Esophagus muscularis mucosa (tissue), 3 donors: ENCODE measurements at regions not wholly inside any gene's neighbourhood (a gene's known extent, or its start where the extent isn't known, plus 50 kb on each side); places are given as distances from the start of the nearest gene placed in this dataset.

ENCODE experiments used
- POLR2A ChIP-seq: fragments of 450-650 bp; IDR thresholded peaks from one replicate; pipeline ENCODE4 v1.6.1; 2017; ENCODE audit warnings: antibody characterized with exemption, moderate library complexity, mild to moderate bottlenecking, low read depth
- TF ChIP-seq, protein P1 (sequence below), 3 experiments: fragments of 200-600 bp in 2 of 3; fragments of 450-650 bp in 1 of 3; sonication (generic) in 2 of 3; IDR thresholded peaks; one replicate each; pipeline ENCODE4 v1.5.1; 2017 to 2019; ENCODE audit warnings: antibody characterized with exemption in 3 of 3, mild to moderate bottlenecking in 2 of 3, moderate library complexity in 1 of 3

DNA sequence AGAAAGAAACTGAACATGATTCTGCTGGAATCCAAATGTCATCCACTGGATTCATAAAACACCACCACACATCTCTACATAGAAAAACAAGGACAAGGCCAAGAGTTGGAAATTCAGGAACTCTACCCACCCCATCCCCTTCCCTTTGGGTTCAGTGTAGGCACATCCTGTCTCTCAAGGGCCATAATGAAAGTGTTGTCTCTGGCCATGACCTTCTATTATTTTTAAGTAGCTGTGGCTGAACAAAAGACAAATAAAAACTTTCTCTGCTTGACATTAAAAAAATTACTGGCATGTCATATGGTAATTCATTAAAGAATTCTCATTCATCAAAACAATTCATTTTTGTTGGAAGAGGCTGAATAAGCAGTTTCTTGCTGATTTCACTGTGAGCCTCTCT, 54.9 kb upstream of the ZBTB18 start:
- TF ChIP-seq, protein P1, sequence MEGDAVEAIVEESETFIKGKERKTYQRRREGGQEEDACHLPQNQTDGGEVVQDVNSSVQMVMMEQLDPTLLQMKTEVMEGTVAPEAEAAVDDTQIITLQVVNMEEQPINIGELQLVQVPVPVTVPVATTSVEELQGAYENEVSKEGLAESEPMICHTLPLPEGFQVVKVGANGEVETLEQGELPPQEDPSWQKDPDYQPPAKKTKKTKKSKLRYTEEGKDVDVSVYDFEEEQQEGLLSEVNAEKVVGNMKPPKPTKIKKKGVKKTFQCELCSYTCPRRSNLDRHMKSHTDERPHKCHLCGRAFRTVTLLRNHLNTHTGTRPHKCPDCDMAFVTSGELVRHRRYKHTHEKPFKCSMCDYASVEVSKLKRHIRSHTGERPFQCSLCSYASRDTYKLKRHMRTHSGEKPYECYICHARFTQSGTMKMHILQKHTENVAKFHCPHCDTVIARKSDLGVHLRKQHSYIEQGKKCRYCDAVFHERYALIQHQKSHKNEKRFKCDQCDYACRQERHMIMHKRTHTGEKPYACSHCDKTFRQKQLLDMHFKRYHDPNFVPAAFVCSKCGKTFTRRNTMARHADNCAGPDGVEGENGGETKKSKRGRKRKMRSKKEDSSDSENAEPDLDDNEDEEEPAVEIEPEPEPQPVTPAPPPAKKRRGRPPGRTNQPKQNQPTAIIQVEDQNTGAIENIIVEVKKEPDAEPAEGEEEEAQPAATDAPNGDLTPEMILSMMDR (IDR thresholded peaks at IDR 0.05) = no peak
- no peak for TF ChIP-seq POLR2A
